HepG2 (cell line): ENCODE measurements at regions not wholly inside any gene's neighbourhood (a gene's known extent, or its start where the extent isn't known, plus 50 kb on each side); places are given as distances from the start of the nearest gene placed in this dataset.

Source experiments
- ADNP ChIP-seq: sonication (generic); formaldehyde crosslinking; IDR thresholded peaks from 2 replicates; pipeline ENCODE4 v1.4.0; 2020; ENCODE audit warnings: missing genetic modification reagents
- CREB3 ChIP-seq: sonication (generic); formaldehyde crosslinking; IDR thresholded peaks from 2 replicates; pipeline ENCODE4 v1.5.0; 2020; ENCODE audit warnings: missing genetic modification reagents
- CTCF ChIP-seq: sonication (generic); formaldehyde crosslinking; IDR thresholded peaks from 2 replicates; pipeline ENCODE4 v1.5.0; 2020; ENCODE audit warnings: mild to moderate bottlenecking, missing genetic modification reagents, moderate library complexity
- ETV6 ChIP-seq: sonication (generic); formaldehyde crosslinking; conservative IDR thresholded peaks from 2 replicates; pipeline ENCODE4 v1.4.0; 2020; ENCODE audit warnings: missing genetic modification reagents
- JUND ChIP-seq: sonication (generic); formaldehyde crosslinking; IDR thresholded peaks from 2 replicates; pipeline ENCODE4 v1.8.0; 2022; ENCODE audit warnings: mild to moderate bottlenecking, missing genetic modification reagents
- NCOA5 ChIP-seq: sonication (generic); formaldehyde crosslinking; IDR thresholded peaks from 2 replicates; pipeline ENCODE4 v1.4.0; 2020; ENCODE audit warnings: missing genetic modification reagents
- PHF8 ChIP-seq: sonication (generic); formaldehyde crosslinking; IDR thresholded peaks from 2 replicates; pipeline ENCODE4 v1.5.0; 2020; ENCODE audit warnings: missing genetic modification reagents
- POLR2A ChIP-seq, 2 experiments: IDR thresholded peaks; 2 replicates each; pipeline ENCODE4 v1.6.1; 2011; ENCODE audit warnings: low read depth in 2 of 2, low read length in 2 of 2, mild to moderate bottlenecking in 1 of 2, moderate library complexity in 1 of 2; ENCODE audit not compliant: insufficient read depth in 1 of 2
- POLR2G ChIP-seq: fragments of 200-400 bp; formaldehyde crosslinking; IDR thresholded peaks from 2 replicates; pipeline ENCODE4 v1.6.1; 2018; ENCODE audit warnings: mild to moderate bottlenecking, low read depth, low read length, moderate library complexity
- PREB ChIP-seq: sonication (generic); formaldehyde crosslinking; IDR thresholded peaks from 2 replicates; pipeline ENCODE4 v1.4.0; 2020; ENCODE audit warnings: missing genetic modification reagents
- TBX3 ChIP-seq: fragments of 450-650 bp; IDR thresholded peaks from 2 replicates; pipeline ENCODE4 v1.6.1; 2017; ENCODE audit warnings: antibody characterized with exemption, mild to moderate bottlenecking, inconsistent platforms, borderline replicate concordance
- THAP7 ChIP-seq: sonication (generic); formaldehyde crosslinking; IDR thresholded peaks from 2 replicates; pipeline ENCODE4 v1.8.1; 2023; ENCODE audit warnings: mild to moderate bottlenecking, missing genetic modification reagents
- YY1 ChIP-seq: IDR thresholded peaks from 2 replicates; pipeline ENCODE4 v1.6.1; 2011; ENCODE audit warnings: low read length, low read depth, moderate library complexity, mild to moderate bottlenecking; ENCODE audit not compliant: insufficient read depth, insufficient replicate concordance

- no peak for TF ChIP-seq PREB (CRISPR knock-in tag)
- TF ChIP-seq CTCF, result no peak
- no peak for TF ChIP-seq POLR2G
- TF ChIP-seq YY1, result no peak
- no peak for TF ChIP-seq PHF8 (CRISPR knock-in tag)
- no peak for TF ChIP-seq CREB3
- no peak for TF ChIP-seq ADNP (CRISPR knock-in tag)
- TF ChIP-seq TBX3, result no peak
- TF ChIP-seq POLR2A (IDR thresholded peaks at IDR 0.05; ENCODE audit: insufficient read depth in 1 of 2, low read depth in 2 of 2, low read length in 2 of 2), result no peak
- TF ChIP-seq JUND (CRISPR knock-in tag), result no peak
- no peak for TF ChIP-seq ETV6 (CRISPR knock-in tag)
- TF ChIP-seq THAP7 (CRISPR knock-in tag), result no peak
- TF ChIP-seq NCOA5 (CRISPR knock-in tag), result no peak
Observed at GRCh38 chr13:90239130-90239529, 1108.4 kb upstream of the MIR17HG start.
